Left lung (tissue), 4 donors: ENCODE measurements at regions not wholly inside any gene's neighbourhood (a gene's known extent, or its start where the extent isn't known, plus 50 kb on each side); places are given as distances from the start of the nearest gene placed in this dataset.

Experiments used
- ATAC-seq: fragments of 200-7000 bp; cut with Tn5 transposase; one replicate; pipeline ENCODE4 v1.9.1; 2020; ENCODE audit warnings: moderate library complexity
- DNase-seq, 4 donors: peaks; one replicate each; pipeline ENCODE4 v3.0.0-alpha.2; 2013 to 2020
- H3K27ac ChIP-seq, 2 donors: fragments of 200-600 bp; sonication (generic) in 1 of 2; one replicate each; pipeline versions ENCODE4 v1.5.0 to v1.8.0; 2020 to 2021
- H3K27me3 ChIP-seq, 2 donors: fragments of 200-600 bp; sonication (generic) in 1 of 2; one replicate each; pipeline versions ENCODE4 v1.5.0 to v1.8.0; 2020 to 2021
- H3K36me3 ChIP-seq, 2 donors: fragments of 200-600 bp; sonication (generic) in 1 of 2; one replicate each; pipeline versions ENCODE4 v1.5.0 to v1.8.0; 2020 to 2021
- H3K4me1 ChIP-seq, 2 donors: fragments of 200-600 bp; one replicate each; pipeline ENCODE4 v1.8.0; 2021
- H3K4me3 ChIP-seq, 2 donors: fragments of 200-600 bp; sonication (generic) in 1 of 2; one replicate each; pipeline versions ENCODE4 v1.5.0 to v1.8.0; 2020 to 2021; ENCODE audit warnings: mild to moderate bottlenecking in 1 of 2
- H3K9me3 ChIP-seq, 2 donors: fragments of 200-600 bp; sonication (generic) in 1 of 2; one replicate each; pipeline versions ENCODE4 v1.5.0 to v1.8.0; 2020 to 2021
- CTCF ChIP-seq, 2 donors: fragments of 200-600 bp; sonication (generic) in 1 of 2; IDR thresholded peaks; one replicate each; pipeline versions ENCODE4 v1.5.0 to v1.8.0; 2021; ENCODE audit warnings: antibody characterized with exemption in 2 of 2
- intact Hi-C, 2 donors: fragments of 100-400 bp; cut with DNase I; formaldehyde crosslinking; loops; one replicate each; pipeline versions ENCODE4 v1.11.2 to v1.14.2; 2022
- donor health status: DM: no; HTN: yes; CAD: no.
- donor health status: DM: no; HTN: no; CAD: no.

GRCh38 chr10:130372222-130372621 lies 236.0 kb downstream of the GLRX3 start:
- Histone ChIP-seq H3K36me3 (no peaks in the 10 kb centered on the region), H3K27ac (no peak overlapping the region), H3K4me3 (no peak overlapping the region), H3K9me3 (peaks cover 0 to 7% of the 10 kb centered on the region in 2 donors), H3K4me1 (no peaks in the 10 kb centered on the region), H3K27me3 (peaks cover 0 to 10% of the 10 kb centered on the region in 2 donors)
- ATAC-seq (no peak), DNase-seq (no peak)
- no peak for TF ChIP-seq CTCF (IDR thresholded peaks at IDR 0.05)
- intact Hi-C loops: no loop called here

GRCh38 chr10:130372866-130373265 lies 236.7 kb downstream of the GLRX3 start:
- DNase-seq (no peak), ATAC-seq (no peak)
- Histone ChIP-seq H3K4me3 (no peak overlapping the region), H3K27ac (no peak overlapping the region), H3K9me3 (peaks cover 0 to 7% of the 10 kb centered on the region in 2 donors), H3K27me3 (peaks cover 0 to 12% of the 10 kb centered on the region in 2 donors), H3K4me1 (no peaks in the 10 kb centered on the region), H3K36me3 (no peaks in the 10 kb centered on the region)
- TF ChIP-seq CTCF (IDR thresholded peaks at IDR 0.05): no peak
- intact Hi-C loops: no loop called here

- H3K36me3 ChIP-seq: no peaks in the 10 kb centered on the region
- no peak for TF ChIP-seq CTCF (IDR thresholded peaks at IDR 0.05)
- peaks cover 0 to 11% of the 10 kb centered on the region in 2 donors for H3K9me3 ChIP-seq
- H3K27me3 ChIP-seq: peaks cover 0 to 23% of the 10 kb centered on the region in 2 donors
- H3K4me1 ChIP-seq: no peaks in the 10 kb centered on the region
- no peak for ATAC-seq
- H3K27ac ChIP-seq: no peak overlapping the region
- no peak for DNase-seq
- intact Hi-C loops: no loop called here
- no peak overlapping the region for H3K4me3 ChIP-seq
These were observed 241.9 kb downstream of the GLRX3 start for GRCh38 chr10:130377986-130378540.

GRCh38 chr10:130378556-130379400 lies 242.6 kb downstream of the GLRX3 start:
- H3K27ac ChIP-seq: no peak overlapping the region
- TF ChIP-seq CTCF (IDR thresholded peaks at IDR 0.05): no peak
- intact Hi-C loops: no loop called here
- peaks cover 0 to 13% of the 10 kb centered on the region in 2 donors for H3K9me3 ChIP-seq
- ATAC-seq: no peak
- H3K4me3 ChIP-seq: no peak overlapping the region
- DNase-seq: no peak
- no peaks in the 10 kb centered on the region for H3K36me3 ChIP-seq
- no peaks in the 10 kb centered on the region for H3K4me1 ChIP-seq
- peaks cover 0 to 23% of the 10 kb centered on the region in 2 donors for H3K27me3 ChIP-seq

- no peaks in the 10 kb centered on the region for H3K4me1 ChIP-seq
- no peaks in the 10 kb centered on the region for H3K36me3 ChIP-seq
- peaks cover 0 to 23% of the 10 kb centered on the region in 2 donors for H3K27me3 ChIP-seq
- no peak overlapping the region for H3K27ac ChIP-seq
- TF ChIP-seq CTCF (IDR thresholded peaks at IDR 0.05): no peak
- DNase-seq (no peak), ATAC-seq (no peak)
- H3K4me3 ChIP-seq: no peak overlapping the region
- H3K9me3 ChIP-seq: peaks cover 0 to 13% of the 10 kb centered on the region in 2 donors
- intact Hi-C loops: no loop called here
These were observed 243.9 kb downstream of the GLRX3 start for GRCh38 chr10:130380056-130380455.
